ENCODE measurements at regions not wholly inside any gene's neighbourhood (a gene's known extent, or its start where the extent isn't known, plus 50 kb on each side); places are given as distances from the start of the nearest gene placed in this dataset.
"Not testable (repeated sequence)": the region's sequence is repeated elsewhere in the genome, so short reads cannot be mapped to it uniquely, and the experiment has no call there.

DNA sequence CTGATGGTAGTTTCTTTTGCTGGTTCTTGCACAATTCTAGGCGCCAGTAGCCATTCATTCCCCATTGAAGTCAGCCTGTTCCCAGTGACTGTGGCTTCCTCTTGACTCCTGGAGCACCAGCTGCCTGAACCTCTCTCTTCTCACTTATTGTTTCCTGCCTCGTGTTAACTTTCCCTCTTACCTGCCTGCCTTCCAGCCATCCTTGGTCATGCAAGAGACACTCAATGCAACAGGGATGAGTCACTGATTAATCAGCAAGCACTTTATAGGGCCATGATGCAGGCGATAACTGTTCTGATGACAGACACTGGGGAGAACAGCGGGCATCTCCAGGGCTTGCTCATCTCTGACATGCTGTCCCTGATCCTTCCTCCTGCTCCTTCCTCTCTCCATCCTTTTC lies 122.0 kb downstream of the PLCE1 start:
- intact Hi-C loops (cut with DNase I): no loop called here

DNA sequence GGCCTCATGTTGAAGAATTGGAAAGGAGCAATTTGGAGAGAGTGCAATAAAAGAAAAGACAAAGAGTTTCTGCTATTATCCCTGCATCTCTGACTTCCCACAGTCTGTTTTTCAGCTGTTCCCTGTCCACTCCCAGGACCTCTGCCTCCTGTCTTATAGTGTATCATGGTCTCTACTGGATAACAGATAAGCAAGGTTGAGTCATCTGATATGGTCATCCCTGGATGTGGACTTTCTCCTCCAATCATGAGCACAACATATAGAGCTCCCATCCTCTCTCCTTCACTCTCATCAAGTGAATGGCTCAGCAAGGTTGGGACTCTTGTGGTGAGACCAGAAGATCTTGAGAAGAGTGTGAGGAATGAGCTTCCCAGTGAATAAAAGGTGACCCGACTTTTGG lies 123.1 kb downstream of the PLCE1 start:
- intact Hi-C loops (cut with DNase I): no loop called here
- no peak for ATAC-seq (ENCODE audit: poor library complexity)
- DNase-seq: no peak

More for the DNA sequence above, 122.0 kb downstream of the PLCE1 start:
- DNase-seq (no peak), ATAC-seq (ENCODE audit: poor library complexity) (no peak)

DNA sequence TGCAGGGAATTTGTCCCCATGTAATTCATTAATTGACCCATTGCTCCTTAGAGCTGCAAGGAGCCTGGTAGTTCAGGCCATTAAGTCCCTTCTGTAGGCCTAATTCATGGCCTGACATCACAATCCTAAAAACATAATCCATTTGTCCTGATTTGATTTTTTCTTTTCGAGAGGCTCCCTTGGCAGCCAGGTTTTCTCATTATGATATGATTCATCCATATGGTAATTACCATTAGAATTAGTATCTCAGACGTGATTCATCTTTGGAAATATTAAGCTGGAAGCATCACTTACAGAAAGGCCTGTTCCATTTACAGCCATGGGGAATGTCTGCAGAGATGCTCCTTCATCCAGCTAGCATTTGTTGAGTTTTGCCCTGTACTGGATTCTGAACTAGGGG lies 128.5 kb downstream of the PLCE1 start:
- ATAC-seq (ENCODE audit: poor library complexity): no peak
- intact Hi-C loops (cut with DNase I): no loop called here
- no peak for DNase-seq

DNA sequence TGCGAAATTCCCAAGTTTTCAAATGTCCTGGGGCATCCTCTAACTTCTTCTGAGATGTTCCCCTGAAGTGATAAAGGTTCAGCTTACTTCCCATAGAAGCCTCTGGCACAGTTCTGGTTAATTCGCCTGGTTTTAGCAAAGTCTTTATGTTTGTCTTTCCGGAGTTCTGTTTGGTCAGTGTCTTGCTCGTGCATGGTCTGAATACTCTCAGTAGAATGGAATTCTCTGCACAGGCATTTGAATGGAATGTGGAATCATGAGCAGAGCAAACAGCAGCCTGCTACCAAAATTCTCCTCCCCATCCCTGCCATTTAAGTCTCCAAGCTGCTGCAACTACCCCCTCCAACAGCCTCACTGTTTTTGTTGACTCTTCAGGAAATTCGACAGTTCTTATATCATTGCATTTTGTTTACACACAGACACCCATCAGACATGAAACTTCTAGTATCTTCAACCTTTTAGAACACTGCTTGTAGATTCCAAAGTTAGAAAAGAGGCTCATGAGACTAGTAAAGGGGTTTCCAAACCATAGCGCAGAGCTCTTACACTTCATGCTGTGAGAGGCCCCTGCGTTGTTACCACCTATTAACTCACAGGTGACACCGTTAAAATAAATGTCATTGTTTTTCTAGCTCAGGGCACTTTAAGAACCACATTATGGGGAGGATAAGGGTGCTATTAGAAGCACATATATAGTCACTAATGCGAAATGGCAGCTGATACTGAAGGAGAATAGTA lies 129.7 kb downstream of the PLCE1 start:
- intact Hi-C loops (cut with DNase I): no loop called here
- ATAC-seq (ENCODE audit: poor library complexity): peak; percentile 58
- DNase-seq: no peak

DNA sequence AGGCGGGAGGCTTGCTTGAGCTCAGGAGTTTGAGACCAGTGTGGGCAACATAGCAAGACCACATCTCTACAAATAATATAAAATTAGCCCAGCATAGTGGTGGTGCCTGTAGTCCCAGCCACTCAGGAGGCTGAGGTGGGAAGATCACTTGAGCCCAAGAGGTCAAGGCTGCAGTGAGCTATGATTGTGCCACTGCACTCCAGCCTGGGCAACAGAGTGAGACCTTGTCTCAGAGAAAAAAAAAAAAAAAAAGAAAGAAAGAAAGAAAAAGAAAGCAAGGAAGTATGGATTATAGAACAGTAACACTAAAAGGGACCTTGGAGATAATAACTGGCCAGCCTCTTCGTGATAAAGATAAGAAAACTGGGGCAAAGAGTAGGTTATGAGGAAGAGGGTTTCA lies 130.4 kb downstream of the PLCE1 start:
- ATAC-seq (ENCODE audit: poor library complexity); DNase-seq; intact Hi-C loops (cut with DNase I): not testable (repeated sequence)

DNA sequence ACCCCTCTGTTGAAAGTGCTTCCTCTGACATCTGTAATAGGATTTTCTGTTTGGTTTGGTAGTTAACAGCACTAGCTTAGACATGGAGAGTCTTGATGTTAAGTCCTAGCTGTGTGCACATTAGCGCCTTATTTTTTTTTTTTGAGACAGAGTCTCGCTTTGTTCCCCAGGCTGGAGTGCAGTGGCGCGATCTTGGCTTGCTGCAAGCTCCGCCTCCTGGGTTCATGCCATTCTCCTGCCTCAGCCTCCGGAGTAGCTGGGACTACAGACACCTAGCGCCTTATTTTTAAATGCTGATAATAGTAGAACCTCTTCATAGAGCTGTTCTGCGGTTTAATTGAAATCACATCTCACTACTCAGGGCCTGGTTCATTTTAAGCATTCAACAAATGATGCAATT lies 131.5 kb downstream of the PLCE1 start:
- ATAC-seq (ENCODE audit: poor library complexity); intact Hi-C loops (cut with DNase I); DNase-seq: not testable (repeated sequence)

DNA sequence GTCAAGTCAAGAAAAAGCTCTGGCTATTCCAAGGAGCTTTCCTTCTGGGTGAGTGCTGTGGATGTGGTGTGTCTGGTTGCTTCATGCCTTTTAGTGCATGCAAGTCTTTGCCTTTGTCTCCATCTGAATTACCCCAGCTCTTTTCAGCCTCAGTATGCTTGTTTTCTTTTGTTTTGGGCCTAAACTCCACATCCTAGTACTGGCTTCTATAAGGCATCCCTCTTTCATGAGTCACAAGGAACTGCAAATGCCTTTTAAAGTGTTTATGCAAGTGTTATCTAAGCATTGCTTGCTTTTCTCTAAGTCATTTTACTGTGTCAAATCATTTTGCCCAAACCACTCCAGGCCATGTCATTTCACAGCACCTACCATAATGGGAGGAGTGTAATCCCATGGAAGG lies 132.1 kb downstream of the PLCE1 start:
- DNase-seq (no peak), ATAC-seq (ENCODE audit: poor library complexity) (no peak)
- intact Hi-C loops (cut with DNase I): no loop called here

DNA sequence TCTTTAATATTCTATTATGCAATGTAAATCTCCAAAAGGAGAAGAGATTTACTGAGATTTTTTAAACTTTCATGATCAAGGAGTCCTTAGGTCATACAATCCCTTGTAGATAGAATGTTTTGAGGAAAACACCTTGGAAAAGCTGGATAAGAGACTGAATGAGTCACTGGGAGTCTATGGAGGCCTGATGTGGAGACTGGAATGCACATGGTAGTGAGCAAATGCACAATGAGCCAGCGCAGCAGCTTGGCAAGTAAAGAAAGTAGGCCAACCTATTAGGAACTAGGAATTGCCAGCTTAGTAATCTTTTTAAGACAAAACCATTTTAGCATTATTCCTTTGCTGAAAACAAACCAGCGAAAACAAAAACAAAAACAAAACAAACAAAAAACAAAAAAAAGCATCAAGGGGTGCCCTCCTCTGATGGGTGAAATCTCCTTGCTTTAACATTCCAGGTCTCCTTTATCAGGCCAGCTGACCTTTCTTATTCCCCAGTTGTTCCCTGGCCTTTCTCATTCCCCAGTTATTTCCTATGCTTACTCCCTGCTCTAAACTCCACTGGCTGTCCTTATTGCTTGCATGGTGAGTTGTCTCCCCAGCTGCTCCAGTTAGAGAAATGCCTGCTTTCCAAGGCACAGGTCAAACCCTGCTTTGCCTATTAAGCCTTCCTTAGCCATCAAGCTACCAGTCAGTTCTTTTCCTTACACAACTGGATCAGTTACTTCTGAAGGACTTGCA lies 135.8 kb downstream of the PLCE1 start:
- peak; percentile 18 for ATAC-seq (ENCODE audit: poor library complexity)

DNA sequence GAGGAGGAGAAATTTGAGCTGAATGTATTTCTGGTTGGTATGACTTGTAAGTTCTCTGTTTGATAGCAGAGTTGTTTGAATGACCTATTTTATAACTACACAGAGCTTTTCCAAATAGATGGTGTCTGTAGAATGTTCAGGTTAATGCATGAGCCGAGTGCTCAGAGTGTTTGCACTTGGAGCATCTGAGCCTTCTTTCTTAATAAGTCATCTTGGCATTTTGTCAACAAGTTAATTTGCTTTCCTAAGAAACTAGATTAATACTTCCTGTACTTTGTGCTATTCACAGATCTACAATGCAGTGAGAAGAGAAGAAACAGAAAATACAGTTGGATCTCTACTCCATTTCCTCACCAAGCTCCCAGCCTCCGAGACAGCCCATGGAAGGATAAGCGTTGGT lies 138.2 kb downstream of the PLCE1 start:
- intact Hi-C loops (cut with DNase I): no loop called here
- DNase-seq (no peak), ATAC-seq (ENCODE audit: poor library complexity) (no peak)

More for the DNA sequence above, 135.8 kb downstream of the PLCE1 start:
- intact Hi-C loops (cut with DNase I): no loop called here
- DNase-seq: no peak

DNA sequence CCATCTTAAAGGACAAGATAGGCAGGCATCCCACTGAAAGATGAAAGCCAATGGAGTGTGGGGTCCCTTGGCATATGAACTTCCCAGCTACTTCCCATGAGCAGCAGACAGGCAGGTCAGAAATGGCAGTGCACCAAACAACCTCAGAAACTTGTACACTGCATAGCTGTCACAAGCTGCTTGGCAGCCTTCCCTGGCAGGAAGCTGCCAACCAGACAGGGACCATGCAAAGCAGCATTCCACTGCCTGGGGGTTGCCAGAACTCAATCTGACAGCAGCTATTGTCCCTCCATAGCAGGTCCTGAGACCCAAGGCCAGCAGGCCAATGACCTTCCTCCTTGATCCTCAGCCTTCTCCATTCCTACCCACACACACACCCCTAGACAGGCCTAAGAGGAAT lies 139.5 kb downstream of the PLCE1 start:
- intact Hi-C loops (cut with DNase I): no loop called here
- ATAC-seq (ENCODE audit: poor library complexity) (peak; percentile 96), DNase-seq (peak; percentile 87)

DNA sequence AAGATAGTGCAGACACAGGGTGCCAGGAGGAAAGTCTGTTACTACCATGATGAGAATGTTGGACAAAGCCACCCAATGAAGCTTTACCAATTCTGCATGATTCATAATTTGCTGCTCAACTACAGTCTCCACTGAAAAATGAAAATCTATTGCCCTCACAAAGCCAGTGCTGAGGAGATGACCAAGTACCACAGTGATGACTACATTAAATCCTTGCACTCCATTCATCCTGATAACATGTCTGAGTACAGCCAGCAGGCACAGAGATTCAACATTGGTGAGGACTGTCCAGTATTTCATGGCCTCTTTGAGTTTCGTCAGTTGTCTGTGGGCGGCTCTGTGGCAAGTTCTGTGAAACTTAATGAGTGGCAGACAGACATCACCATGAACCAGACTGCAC lies 144.0 kb downstream of the PLCE1 start:
- intact Hi-C loops (cut with DNase I): no loop called here
- no peak for ATAC-seq (ENCODE audit: poor library complexity)
- no peak for DNase-seq

DNA sequence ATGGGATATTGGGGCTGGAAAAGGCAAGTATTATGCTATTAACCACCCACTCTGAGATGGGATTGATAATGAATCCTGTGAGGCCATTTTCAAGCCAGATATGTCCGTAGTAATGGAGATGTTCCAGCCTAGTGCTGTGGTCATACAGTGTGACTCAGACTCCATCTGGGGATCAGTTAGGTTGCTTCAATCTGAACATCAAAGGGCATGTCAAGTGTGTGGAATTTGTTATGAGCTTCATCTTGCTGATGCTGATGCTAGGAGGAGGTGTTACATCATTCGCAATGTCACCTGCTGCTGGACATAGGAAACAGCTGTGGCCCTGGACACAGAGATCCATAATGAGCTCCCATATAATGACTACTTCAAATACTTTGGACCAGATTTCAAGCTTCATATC lies 144.7 kb downstream of the PLCE1 start:
- intact Hi-C loops (cut with DNase I): no loop called here
- ATAC-seq (ENCODE audit: poor library complexity): no peak
- no peak for DNase-seq

DNA sequence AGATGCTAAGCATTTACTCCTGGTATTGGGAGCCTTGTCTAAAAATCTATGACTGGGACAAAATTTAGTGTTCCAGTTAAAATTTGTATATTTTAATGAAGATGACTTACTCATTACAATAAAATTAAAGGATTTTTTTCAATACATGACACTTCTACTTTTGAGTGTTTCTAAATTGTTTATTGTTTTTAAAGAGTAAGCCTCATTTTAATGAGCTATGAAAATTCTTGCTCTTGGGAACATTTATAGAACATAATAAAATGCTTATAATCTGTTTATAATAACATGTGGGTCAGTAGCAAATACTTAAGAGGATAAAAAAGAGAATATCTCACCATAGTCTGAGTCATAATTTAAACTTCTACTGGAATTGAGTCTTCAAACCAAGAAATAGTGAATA lies 149.5 kb downstream of the PLCE1 start:
- no peak for ATAC-seq (ENCODE audit: poor library complexity)
- intact Hi-C loops (cut with DNase I): no loop called here

DNA sequence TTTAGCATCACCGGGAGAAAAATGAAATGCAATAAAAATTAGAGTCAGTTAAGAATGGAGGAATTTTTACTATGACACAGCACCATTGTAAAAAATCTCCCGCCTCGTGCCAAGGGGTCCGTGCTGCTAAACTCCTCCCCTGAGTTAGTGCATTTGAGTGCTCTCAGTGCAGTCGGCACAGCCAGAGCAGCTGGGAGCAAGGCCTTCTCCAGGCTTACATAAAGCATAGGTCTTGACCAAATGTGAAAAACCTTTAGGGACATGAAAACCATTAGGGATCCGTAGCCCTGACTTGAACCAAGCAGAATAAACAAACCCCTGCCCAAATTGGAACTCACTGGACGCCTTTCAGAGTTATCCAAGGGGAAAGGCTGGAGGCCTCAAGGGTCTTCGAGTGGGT lies 152.6 kb downstream of the PLCE1 start:
- peak; percentile 34 for ATAC-seq (ENCODE audit: poor library complexity)
- intact Hi-C loops (cut with DNase I): no loop called here
- DNase-seq: no peak

More for the DNA sequence above, 149.5 kb downstream of the PLCE1 start:
- DNase-seq: no peak

DNA sequence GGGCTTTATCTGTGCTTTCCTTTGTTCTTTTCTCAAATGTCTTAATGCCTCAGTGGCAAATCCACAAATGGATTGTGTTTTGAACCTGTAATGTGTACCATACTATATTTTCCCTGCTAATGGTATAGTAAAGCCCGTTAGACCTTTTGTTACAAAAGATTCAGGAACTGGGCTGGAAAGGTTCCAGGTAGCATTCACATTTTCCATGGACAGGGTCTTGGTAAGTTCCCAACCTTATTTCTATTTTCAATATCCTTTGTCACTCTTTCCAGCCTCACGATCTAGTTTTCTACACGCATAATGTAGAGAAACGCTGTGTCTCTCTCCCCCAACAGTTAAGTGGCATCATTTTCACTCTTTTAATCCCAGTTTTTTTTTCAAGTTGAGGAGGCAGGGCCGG lies 153.0 kb downstream of the PLCE1 start:
- intact Hi-C loops (cut with DNase I): no loop called here
- ATAC-seq (ENCODE audit: poor library complexity) (no peak), DNase-seq (no peak)

DNA sequence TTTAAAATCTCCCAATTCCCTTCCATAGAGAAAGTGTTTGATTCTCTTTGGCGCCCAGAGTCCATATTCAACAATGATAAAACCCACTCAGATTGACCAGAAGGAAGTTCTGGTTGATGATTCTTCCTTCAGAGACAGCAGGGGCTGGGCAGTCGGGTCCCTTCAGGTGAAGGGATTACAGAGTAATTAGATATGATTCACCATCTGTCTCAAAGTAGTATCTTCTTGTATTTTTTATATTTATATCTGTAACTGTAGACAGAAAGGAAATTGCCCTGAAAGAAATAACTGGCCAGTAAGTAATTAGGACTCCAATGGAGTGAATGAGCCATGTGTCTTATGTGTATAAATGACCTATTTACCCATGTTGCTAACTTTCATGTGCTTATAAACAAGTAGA lies 156.0 kb downstream of the PLCE1 start:
- no peak for ATAC-seq (ENCODE audit: poor library complexity)
- intact Hi-C loops (cut with DNase I): no loop called here
- DNase-seq: no peak

DNA sequence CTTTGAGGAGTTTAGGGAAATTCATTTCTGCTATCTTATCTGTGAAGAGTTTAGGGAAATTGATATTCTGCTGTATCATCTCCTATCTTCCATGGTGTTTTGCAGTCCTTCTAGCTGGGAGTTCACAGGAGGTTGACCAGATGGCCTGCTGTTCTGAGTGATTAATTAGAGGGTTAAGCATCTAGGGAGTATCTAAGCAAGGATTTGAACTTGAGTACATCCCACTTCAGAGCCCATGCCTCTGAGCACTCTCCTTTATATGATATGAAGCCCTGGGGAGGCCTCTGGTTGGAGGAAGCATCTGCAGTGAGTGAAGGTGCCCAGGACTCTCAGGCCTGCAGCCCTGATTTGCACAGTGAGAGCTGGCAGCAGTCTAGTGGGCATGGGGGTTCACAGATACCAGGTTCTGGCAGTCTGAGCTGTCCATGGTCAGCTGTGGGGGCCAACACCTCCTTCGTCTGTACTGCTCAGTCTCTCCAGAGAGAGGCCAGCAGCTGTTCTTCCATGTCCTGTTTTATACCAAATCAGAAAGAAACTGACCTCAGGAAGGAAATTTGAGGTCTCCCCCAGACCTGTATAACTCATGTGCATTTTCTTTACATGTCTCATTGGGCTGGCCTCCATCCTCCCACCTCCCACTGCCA lies 156.9 kb downstream of the PLCE1 start:
- intact Hi-C loops (cut with DNase I): no loop called here
- ATAC-seq (ENCODE audit: poor library complexity) (no peak), DNase-seq (no peak)

DNA sequence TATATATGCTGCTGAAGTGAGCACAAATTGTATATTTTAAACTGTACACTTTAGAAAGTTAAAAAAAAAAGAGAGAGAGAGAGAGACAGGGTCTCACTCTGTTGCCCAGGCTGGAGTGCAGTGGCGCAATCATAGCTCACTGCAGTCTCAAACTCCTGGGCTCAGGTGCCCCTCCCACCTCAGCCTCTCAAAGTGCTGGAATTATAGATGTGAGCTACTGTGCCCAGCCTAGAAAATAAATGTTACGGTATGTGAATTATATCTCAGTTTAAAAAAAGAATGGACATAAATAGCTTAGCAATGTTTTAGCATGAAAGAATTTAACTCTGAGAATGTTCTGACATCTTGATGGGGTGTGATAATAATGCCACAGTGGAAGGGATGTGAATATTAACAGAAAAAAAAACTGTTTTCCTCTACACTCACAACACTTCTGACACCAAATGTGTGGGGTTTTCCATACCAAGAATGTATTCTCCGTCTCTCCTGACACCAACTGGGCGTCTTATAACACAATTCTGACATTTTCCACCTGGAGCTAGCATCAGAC lies 162.1 kb downstream of the PLCE1 start:
- DNase-seq: no peak
- intact Hi-C loops (cut with DNase I): no loop called here
- peak; percentile 39 for ATAC-seq (ENCODE audit: poor library complexity)

DNA sequence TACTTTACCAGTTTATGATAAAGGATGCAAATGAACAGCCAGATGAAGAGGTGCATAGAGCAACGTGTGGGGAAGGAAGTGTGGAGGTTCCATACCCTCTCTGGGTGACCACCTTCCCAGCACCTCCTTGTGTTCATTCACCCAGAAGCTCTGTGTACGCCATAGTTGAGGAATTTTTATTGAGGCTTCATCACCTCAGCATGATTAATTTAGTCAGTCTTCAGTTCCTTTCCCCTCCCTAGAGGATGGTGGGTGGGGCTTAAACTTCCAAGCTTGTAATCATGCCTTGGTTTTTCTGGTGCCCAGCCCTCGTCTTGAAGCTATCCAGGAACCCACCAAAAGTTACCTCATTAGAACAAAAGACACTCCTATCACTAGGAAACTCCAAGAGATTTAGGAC lies 162.7 kb downstream of the PLCE1 start:
- DNase-seq (no peak), ATAC-seq (ENCODE audit: poor library complexity) (no peak)
- intact Hi-C loops (cut with DNase I): no loop called here
